Gastroesophageal sphincter (tissue), 4 donors: ENCODE measurements at regions not wholly inside any gene's neighbourhood (a gene's known extent, or its start where the extent isn't known, plus 50 kb on each side); places are given as distances from the start of the nearest gene placed in this dataset.
A peak's percentile ranks its signal among the peaks of the same experiment; 100 is the strongest.

Source experiments
- ATAC-seq: fragments of 150-250 bp; one replicate; pipeline ENCODE4 v1.9.1; 2016; ENCODE audit warnings: mild to moderate bottlenecking, moderate library complexity
- H3K27ac ChIP-seq, 4 donors: fragments of 200-600 bp; sonication (generic) in 3 of 4; 1 replicate in 3 of 4; 2 replicates in 1 of 4; pipeline ENCODE4 v1.5.1; 2016 to 2019
- H3K27me3 ChIP-seq: fragments of 200-600 bp; sonication (generic); one replicate; pipeline ENCODE4 v1.5.1; 2019
- H3K36me3 ChIP-seq, 2 donors: fragments of 200-600 bp; sonication (generic); one replicate each; pipeline ENCODE4 v1.5.1; 2019; ENCODE audit warnings: control low read depth in 1 of 2
- H3K4me1 ChIP-seq, 3 donors: fragments of 200-600 bp; sonication (generic); 1 replicate in 2 of 3; 2 replicates in 1 of 3; pipeline ENCODE4 v1.5.1; 2016 to 2019; ENCODE audit warnings: control low read depth in 2 of 3
- H3K4me3 ChIP-seq, 2 donors: fragments of 200-600 bp; sonication (generic); one replicate each; pipeline ENCODE4 v1.5.1; 2019; ENCODE audit warnings: mild to moderate bottlenecking in 1 of 2, moderate library complexity in 1 of 2
- H3K9me3 ChIP-seq, 3 donors: fragments of 200-600 bp; sonication (generic); one replicate each; pipeline ENCODE4 v1.5.1; 2017 to 2019; ENCODE audit warnings: control low read depth in 2 of 3
- EP300 ChIP-seq: sonication (generic); formaldehyde crosslinking; IDR thresholded peaks from one replicate; pipeline ENCODE4 v1.6.1; 2017; ENCODE audit warnings: antibody characterized with exemption, mild to moderate bottlenecking
- POLR2A ChIP-seq, 2 donors: fragments of 450-650 bp; IDR thresholded peaks; one replicate each; pipeline ENCODE4 v1.6.1; 2017; ENCODE audit warnings: antibody characterized with exemption in 2 of 2, mild to moderate bottlenecking in 2 of 2, moderate library complexity in 1 of 2
- POLR2AphosphoS5 ChIP-seq: sonication (generic); formaldehyde crosslinking; IDR thresholded peaks from one replicate; pipeline ENCODE4 v1.6.1; 2017; ENCODE audit warnings: antibody characterized with exemption
- WGBS, 2 donors: methylation state at CpG; one replicate each; pipeline ENCODE4 v1.1.5; 2018; ENCODE audit warnings: low coverage in 1 of 2; 5-methylcytosine and 5-hydroxymethylcytosine counted together
- TF ChIP-seq, protein P1 (sequence below), 4 experiments: fragments of 200-600 bp in 2 of 4; fragments of 450-650 bp in 2 of 4; sonication (generic) in 1 of 4; IDR thresholded peaks; one replicate each; pipeline ENCODE4 v1.5.1; 2017 to 2019; ENCODE audit warnings: antibody characterized with exemption in 4 of 4, mild to moderate bottlenecking in 2 of 4, moderate library complexity in 2 of 4

DNA sequence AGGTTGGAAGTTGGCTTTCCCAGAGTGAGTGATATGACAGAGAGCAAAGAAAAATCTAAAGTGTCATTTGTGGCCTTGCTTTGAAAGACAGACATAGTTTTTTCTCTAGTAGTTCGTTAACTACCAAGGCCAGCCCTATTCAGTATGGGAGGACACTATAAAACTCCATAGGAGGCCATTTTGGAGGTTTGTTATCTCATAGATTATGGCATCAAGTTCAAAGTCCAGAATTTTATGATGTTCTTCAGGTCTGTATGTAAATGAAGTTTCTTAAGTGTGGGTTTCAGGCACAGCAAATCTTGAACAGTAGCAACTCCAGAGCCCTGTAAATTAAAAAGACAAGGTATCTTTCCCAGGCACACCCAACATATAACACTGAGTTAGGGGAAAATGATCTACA, 437.1 kb downstream of the PLPP3 start:
- no peaks in the 10 kb centered on the region for H3K27me3 ChIP-seq
- H3K4me3 ChIP-seq, result no peak overlapping the region
- no peaks in the 10 kb centered on the region for H3K36me3 ChIP-seq
- ATAC-seq, result no peak
- no peaks in the 10 kb centered on the region for H3K9me3 ChIP-seq
- TF ChIP-seq EP300, result no peak
- no peak for TF ChIP-seq POLR2AphosphoS5
- no peak for TF ChIP-seq POLR2A (IDR thresholded peaks at IDR 0.05)
- TF ChIP-seq, protein P1, sequence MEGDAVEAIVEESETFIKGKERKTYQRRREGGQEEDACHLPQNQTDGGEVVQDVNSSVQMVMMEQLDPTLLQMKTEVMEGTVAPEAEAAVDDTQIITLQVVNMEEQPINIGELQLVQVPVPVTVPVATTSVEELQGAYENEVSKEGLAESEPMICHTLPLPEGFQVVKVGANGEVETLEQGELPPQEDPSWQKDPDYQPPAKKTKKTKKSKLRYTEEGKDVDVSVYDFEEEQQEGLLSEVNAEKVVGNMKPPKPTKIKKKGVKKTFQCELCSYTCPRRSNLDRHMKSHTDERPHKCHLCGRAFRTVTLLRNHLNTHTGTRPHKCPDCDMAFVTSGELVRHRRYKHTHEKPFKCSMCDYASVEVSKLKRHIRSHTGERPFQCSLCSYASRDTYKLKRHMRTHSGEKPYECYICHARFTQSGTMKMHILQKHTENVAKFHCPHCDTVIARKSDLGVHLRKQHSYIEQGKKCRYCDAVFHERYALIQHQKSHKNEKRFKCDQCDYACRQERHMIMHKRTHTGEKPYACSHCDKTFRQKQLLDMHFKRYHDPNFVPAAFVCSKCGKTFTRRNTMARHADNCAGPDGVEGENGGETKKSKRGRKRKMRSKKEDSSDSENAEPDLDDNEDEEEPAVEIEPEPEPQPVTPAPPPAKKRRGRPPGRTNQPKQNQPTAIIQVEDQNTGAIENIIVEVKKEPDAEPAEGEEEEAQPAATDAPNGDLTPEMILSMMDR (IDR thresholded peaks at IDR 0.05), result no peak
- WGBS, 2 donors, result 82 to 83% methylated on average over 1 of the region's 1 CpG
- peaks cover 3 to 20% (median 9%) of the 10 kb centered on the region in 3 donors for H3K4me1 ChIP-seq
- H3K27ac ChIP-seq, result no peak overlapping the region

DNA sequence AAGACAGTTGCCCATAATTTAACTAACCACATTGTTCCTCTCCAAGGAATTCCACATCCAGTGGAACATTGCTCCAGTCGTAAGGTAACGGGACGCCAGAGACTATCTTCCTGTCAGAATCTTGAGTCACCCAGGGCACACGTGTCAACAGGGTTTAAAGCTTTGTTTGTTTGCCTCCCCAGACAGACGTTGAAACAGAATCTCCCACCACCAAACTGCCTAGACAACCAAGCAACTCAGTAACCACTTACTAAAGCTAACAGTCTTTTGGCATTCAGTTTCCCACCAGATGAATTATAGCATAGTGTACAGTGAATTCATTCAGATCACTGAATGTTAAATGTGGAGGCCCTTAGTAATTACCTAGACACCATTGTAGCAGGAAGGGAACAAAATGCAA, 439.5 kb downstream of the PLPP3 start:
- Histone ChIP-seq H3K4me3 (no peak overlapping the region), H3K27ac (no peak overlapping the region), H3K27me3 (no peaks in the 10 kb centered on the region), H3K9me3 (no peaks in the 10 kb centered on the region), H3K36me3 (no peaks in the 10 kb centered on the region), H3K4me1 (peaks cover 0 to 4% (median 0%) of the 10 kb centered on the region in 3 donors)
- WGBS, 2 donors, result 92 to 100% methylated on average over 3 to 5 of the region's 5 CpGs
- no peak for ATAC-seq
- no peak for TF ChIP-seq POLR2AphosphoS5
- TF ChIP-seq, protein P1 (IDR thresholded peaks at IDR 0.05), result no peak
- no peak for TF ChIP-seq POLR2A (IDR thresholded peaks at IDR 0.05)
- TF ChIP-seq EP300, result no peak

DNA sequence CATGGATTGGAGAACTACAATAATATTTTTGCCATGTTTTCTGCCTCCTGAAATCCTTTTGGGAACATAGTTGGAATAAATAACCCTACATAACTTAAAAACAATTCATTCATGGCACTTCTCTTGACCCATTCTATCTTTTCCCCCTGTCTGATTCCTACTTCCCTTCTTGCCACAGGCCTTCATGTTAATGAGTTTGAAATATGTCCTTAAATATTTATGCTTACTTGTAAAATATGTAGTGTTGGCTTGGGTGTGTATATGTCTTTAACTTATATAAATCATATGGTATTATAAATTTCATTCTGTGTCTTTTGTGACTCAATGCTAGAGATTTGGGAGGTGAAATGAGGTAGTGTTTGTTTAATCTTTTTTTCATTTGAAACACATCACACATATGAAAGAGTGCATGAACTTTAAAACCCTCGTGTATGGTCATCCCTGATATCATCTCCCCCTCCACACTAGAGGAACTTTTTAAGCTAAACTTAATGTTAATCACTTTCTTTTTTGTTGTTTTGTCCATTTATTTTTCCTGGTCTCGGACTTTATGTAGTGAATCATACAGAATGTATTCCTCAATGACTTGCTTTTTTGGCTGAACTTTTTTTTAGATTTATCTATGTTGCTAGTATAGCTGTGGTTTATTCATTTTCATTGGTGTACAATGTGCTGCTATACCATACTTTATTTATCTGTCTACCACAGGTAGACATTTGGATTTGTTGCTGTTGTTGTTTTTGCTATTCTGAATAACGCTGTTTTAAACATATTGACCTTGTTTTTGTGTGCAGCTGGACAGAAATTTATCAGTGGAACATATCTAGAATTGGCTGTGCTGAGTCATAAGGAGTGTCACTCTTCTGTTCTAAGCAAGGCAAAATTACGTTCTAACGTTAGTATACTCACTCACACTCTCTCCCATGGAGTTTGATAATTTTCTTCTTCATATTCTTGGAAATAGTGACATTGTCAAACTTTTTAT, 441.6 kb downstream of the PLPP3 start:
- TF ChIP-seq EP300 (no peak), POLR2A (IDR thresholded peaks at IDR 0.05) (no peak)
- TF ChIP-seq, protein P1 (IDR thresholded peaks at IDR 0.05), result no peak
- Histone ChIP-seq H3K4me1 (peaks cover 0 to 4% (median 0%) of the 10 kb centered on the region in 3 donors), H3K27me3 (no peaks in the 10 kb centered on the region), H3K9me3 (no peaks in the 10 kb centered on the region), H3K4me3 (no peak overlapping the region), H3K27ac (no peak overlapping the region), H3K36me3 (no peaks in the 10 kb centered on the region)
- whole genome bisulfite sequencing, 2 donors, result 47 to 67% methylated on average over 4 to 5 of the region's 5 CpGs
- no peak for ATAC-seq

DNA sequence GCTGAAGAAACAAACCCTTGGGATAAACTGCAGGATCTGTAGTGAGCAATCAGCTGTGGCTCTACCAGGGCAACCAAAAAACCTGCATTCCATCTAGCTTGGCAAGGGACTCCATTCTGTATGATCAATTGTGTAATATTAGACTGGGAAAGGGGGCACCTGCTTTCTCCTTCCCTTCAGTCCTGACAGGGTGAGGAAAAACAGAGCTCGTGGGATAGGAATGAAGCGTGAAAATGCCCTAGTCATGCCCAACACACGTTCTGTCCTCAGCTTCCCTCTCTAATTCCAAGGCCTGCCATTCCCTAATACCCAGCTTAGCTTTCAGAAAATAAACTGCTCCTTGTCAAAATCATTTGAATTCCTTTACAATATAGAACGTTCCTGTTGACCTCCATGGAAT, 442.3 kb downstream of the PLPP3 start:
- WGBS, 2 donors, result 41 to 66% methylated on average over 3 to 4 of the region's 4 CpGs
- H3K4me1 ChIP-seq, result peaks cover 0 to 4% (median 0%) of the 10 kb centered on the region in 3 donors
- no peak overlapping the region for H3K4me3 ChIP-seq
- TF ChIP-seq POLR2A (IDR thresholded peaks at IDR 0.05) (no peak), POLR2AphosphoS5 (peak; percentile 95)
- H3K36me3 ChIP-seq, result no peaks in the 10 kb centered on the region
- no peaks in the 10 kb centered on the region for H3K27me3 ChIP-seq
- ATAC-seq, result peak; percentile 51
- no peak overlapping the region for H3K27ac ChIP-seq
- H3K9me3 ChIP-seq, result no peaks in the 10 kb centered on the region

DNA sequence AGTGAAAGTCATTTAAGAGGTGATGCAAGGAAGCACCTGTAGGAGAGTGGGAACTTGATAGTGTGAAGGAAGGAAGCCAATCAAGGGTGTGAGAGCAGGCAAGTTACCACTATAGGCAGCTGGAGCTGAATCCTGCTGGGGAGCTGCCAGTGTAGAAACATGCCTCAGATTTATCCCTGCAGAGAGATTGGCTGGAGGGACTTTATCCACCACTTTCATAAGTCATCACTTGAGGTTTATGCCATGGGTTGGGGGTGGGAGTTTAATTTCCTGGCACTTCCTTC, 443.6 kb downstream of the PLPP3 start:
- Histone ChIP-seq H3K27ac (no peak overlapping the region), H3K4me3 (no peak overlapping the region), H3K36me3 (no peaks in the 10 kb centered on the region), H3K9me3 (no peaks in the 10 kb centered on the region), H3K4me1 (peaks cover 0 to 4% (median 0%) of the 10 kb centered on the region in 3 donors), H3K27me3 (no peaks in the 10 kb centered on the region)
- TF ChIP-seq EP300 (no peak), POLR2AphosphoS5 (no peak), POLR2A (IDR thresholded peaks at IDR 0.05) (no peak)
- TF ChIP-seq, protein P1 (IDR thresholded peaks at IDR 0.05), result no peak
- no peak for ATAC-seq
